ENCODE measurements at regions not wholly inside any gene's neighbourhood (a gene's known extent, or its start where the extent isn't known, plus 50 kb on each side); places are given as distances from the start of the nearest gene placed in this dataset.
"Not testable (repeated sequence)": the region's sequence is repeated elsewhere in the genome, so short reads cannot be mapped to it uniquely, and the experiment has no call there.

GRCh38 chr13:46478651-46479050, 74.3 kb upstream of the LRCH1 start:
- Histone ChIP-seq H3K27ac (no peak overlapping the region), H3K36me3 (no peaks in the 10 kb centered on the region), H3K27me3 (no peaks in the 10 kb centered on the region), H3K4me3 (no peak overlapping the region), H3K9me3 (peaks cover 0 to 4% (median 1%) of the 10 kb centered on the region in 4 donors), H3K4me1 (no peaks in the 10 kb centered on the region)
- DNase-seq, result no peak
- 72 to 77% methylated on average over 1 of the region's 1 CpG for WGBS, 2 donors
- intact Hi-C loops (cut with DNase I), result no loop called here
- no peak for TF ChIP-seq EP300 (IDR thresholded peaks at IDR 0.05)
- no peak for TF ChIP-seq POLR2A (IDR thresholded peaks at IDR 0.05)
- TF ChIP-seq, protein P1, sequence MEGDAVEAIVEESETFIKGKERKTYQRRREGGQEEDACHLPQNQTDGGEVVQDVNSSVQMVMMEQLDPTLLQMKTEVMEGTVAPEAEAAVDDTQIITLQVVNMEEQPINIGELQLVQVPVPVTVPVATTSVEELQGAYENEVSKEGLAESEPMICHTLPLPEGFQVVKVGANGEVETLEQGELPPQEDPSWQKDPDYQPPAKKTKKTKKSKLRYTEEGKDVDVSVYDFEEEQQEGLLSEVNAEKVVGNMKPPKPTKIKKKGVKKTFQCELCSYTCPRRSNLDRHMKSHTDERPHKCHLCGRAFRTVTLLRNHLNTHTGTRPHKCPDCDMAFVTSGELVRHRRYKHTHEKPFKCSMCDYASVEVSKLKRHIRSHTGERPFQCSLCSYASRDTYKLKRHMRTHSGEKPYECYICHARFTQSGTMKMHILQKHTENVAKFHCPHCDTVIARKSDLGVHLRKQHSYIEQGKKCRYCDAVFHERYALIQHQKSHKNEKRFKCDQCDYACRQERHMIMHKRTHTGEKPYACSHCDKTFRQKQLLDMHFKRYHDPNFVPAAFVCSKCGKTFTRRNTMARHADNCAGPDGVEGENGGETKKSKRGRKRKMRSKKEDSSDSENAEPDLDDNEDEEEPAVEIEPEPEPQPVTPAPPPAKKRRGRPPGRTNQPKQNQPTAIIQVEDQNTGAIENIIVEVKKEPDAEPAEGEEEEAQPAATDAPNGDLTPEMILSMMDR (IDR thresholded peaks at IDR 0.05), result no peak
- no peak for TF ChIP-seq POLR2AphosphoS5 (IDR thresholded peaks at IDR 0.05)

- 76% methylated on average over 2 of the region's 2 CpGs for WGBS, 2 donors
- no peaks in the 10 kb centered on the region for H3K36me3 ChIP-seq
- no peaks in the 10 kb centered on the region for H3K9me3 ChIP-seq
- DNase-seq, result no peak
- no peak overlapping the region for H3K4me3 ChIP-seq
- no peak for TF ChIP-seq EP300 (IDR thresholded peaks at IDR 0.05)
- TF ChIP-seq, protein P1 (IDR thresholded peaks at IDR 0.05), result no peak
- no peak for TF ChIP-seq POLR2A (IDR thresholded peaks at IDR 0.05)
- no peak for TF ChIP-seq POLR2AphosphoS5 (IDR thresholded peaks at IDR 0.05)
- H3K27me3 ChIP-seq, result no peaks in the 10 kb centered on the region
- intact Hi-C loops (cut with DNase I), result no loop called here
- no peak overlapping the region for H3K27ac ChIP-seq
- no peaks in the 10 kb centered on the region for H3K4me1 ChIP-seq
Observed at GRCh38 chr13:46476174-46476573, 76.8 kb upstream of the LRCH1 start.

GRCh38 chr13:46475541-46475991, 77.4 kb upstream of the LRCH1 start:
- no peaks in the 10 kb centered on the region for H3K4me1 ChIP-seq
- no peaks in the 10 kb centered on the region for H3K36me3 ChIP-seq
- H3K27me3 ChIP-seq, result no peaks in the 10 kb centered on the region
- intact Hi-C loops (cut with DNase I), result no loop called here
- TF ChIP-seq POLR2A (IDR thresholded peaks at IDR 0.05) (no peak), EP300 (IDR thresholded peaks at IDR 0.05) (no peak), POLR2AphosphoS5 (IDR thresholded peaks at IDR 0.05) (no peak)
- TF ChIP-seq, protein P1 (IDR thresholded peaks at IDR 0.05), result no peak
- 74 to 75% methylated on average over 6 of the region's 6 CpGs for WGBS, 2 donors
- no peak overlapping the region for H3K4me3 ChIP-seq
- H3K9me3 ChIP-seq, result no peaks in the 10 kb centered on the region
- no peak for DNase-seq
- no peak overlapping the region for H3K27ac ChIP-seq

- TF ChIP-seq POLR2AphosphoS5 (IDR thresholded peaks at IDR 0.05) (no peak), EP300 (IDR thresholded peaks at IDR 0.05) (no peak), POLR2A (IDR thresholded peaks at IDR 0.05) (no peak)
- TF ChIP-seq, protein P1 (IDR thresholded peaks at IDR 0.05), result no peak
- WGBS, 2 donors, result 97 to 99% methylated on average over 3 of the region's 3 CpGs
- intact Hi-C loops (cut with DNase I), result no loop called here
- DNase-seq, result no peak
- Histone ChIP-seq H3K27me3 (no peaks in the 10 kb centered on the region), H3K4me3 (no peak overlapping the region), H3K9me3 (no peaks in the 10 kb centered on the region), H3K4me1 (no peaks in the 10 kb centered on the region), H3K27ac (no peak overlapping the region), H3K36me3 (no peaks in the 10 kb centered on the region)
Observed at GRCh38 chr13:46473806-46474205, 79.2 kb upstream of the LRCH1 start.

- Histone ChIP-seq H3K27ac (no peak overlapping the region), H3K9me3 (no peaks in the 10 kb centered on the region), H3K36me3 (no peaks in the 10 kb centered on the region), H3K27me3 (no peaks in the 10 kb centered on the region), H3K4me1 (no peaks in the 10 kb centered on the region), H3K4me3 (no peak overlapping the region)
- intact Hi-C loops (cut with DNase I), result no loop called here
- TF ChIP-seq POLR2AphosphoS5 (IDR thresholded peaks at IDR 0.05) (no peak), EP300 (IDR thresholded peaks at IDR 0.05) (no peak), POLR2A (IDR thresholded peaks at IDR 0.05) (no peak)
- TF ChIP-seq, protein P1 (IDR thresholded peaks at IDR 0.05), result no peak
- WGBS, 2 donors, result 84 to 90% methylated on average over 5 of the region's 5 CpGs
- no peak for DNase-seq
Observed at GRCh38 chr13:46472384-46472783, 80.6 kb upstream of the LRCH1 start.

DNA sequence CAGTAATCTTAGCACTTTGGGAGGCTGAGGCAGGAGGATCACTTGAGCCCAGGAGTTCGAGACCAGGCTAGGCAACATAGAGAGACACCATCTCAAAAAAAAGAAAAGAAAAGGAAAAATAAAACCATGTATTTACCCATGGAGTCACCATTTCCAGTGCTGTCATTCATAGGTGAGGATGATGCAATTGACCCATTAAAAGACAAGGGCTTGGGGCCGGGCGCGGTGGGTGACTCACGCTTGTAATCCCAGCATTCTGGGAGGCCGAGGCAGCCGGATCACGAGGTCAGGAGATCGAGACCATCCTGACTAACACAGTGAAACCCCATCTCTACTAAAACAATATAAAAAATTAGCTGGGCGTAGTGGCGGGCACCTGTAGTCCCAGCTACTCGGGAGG, 82.6 kb upstream of the RUBCNL start:
- intact Hi-C loops (cut with DNase I); H3K27me3 ChIP-seq; H3K27ac ChIP-seq; DNase-seq; H3K4me1 ChIP-seq; H3K36me3 ChIP-seq; H3K4me3 ChIP-seq; H3K9me3 ChIP-seq: not testable (repeated sequence)
- WGBS, 2 donors, result 93 to 97% methylated on average over 12 of the region's 12 CpGs

Data from sigmoid colon (tissue), 6 donors.